HG03066 (cell line): ENCODE measurements at regions not wholly inside any gene's neighbourhood (a gene's known extent, or its start where the extent isn't known, plus 50 kb on each side); places are given as distances from the start of the nearest gene placed in this dataset.

Experiments used
- ATAC-seq: cut with Tn5 transposase; IDR thresholded peaks from one replicate; pipeline ENCODE4 v1.9.1; 2021; ENCODE audit warnings: low read depth; ENCODE audit not compliant: unreplicated experiment

DNA sequence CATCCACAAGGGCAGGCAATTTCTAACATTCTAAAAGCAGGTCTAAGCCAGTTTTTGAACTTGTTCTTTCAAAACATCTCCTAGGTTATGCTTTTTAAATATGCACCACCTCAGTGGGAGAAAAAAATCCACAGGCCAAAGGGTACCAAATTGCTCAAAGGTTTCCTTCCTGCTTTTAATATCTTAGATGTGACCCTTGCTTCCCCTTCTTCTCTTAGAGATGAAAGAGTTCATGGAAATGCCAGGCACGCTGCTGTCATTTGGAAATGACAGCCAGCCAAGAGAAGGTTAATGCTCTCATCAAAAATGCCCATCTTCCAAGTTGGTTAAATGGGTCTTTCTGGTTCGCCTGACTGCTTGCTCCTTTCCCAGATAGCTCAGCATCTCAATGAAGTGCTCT, 497.1 kb downstream of the CD83 start:
- ATAC-seq = no peak

- ATAC-seq = no peak
These were observed 499.1 kb downstream of the CD83 start for GRCh38 chr6:14616656-14617055.

GRCh38 chr6:14618759-14619418, 501.3 kb downstream of the CD83 start:
- no peak for ATAC-seq

- no peak for ATAC-seq
These were observed 501.8 kb downstream of the CD83 start for GRCh38 chr6:14619419-14619781.

GRCh38 chr6:14620522-14620921, 502.9 kb downstream of the CD83 start:
- no peak for ATAC-seq

DNA sequence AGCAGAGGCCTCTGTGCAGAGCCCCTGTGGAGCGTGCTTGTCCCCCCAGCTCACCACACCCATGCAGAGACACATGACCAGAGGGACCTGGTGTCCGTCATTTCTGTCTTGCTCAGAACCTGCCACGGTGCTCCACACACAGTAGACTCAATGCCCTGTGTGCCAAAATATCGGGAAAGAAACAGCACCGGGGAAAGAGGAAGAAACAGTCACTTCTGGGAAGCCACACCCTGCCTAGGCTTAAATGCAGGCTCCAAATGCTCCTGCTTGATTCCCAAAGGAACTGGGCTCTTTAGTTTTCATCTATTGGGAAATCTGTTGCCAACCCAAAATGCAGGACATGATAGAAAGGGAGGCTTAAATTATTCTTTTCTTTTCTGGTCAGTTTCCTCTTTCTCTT, 503.9 kb downstream of the CD83 start:
- ATAC-seq = no peak

DNA sequence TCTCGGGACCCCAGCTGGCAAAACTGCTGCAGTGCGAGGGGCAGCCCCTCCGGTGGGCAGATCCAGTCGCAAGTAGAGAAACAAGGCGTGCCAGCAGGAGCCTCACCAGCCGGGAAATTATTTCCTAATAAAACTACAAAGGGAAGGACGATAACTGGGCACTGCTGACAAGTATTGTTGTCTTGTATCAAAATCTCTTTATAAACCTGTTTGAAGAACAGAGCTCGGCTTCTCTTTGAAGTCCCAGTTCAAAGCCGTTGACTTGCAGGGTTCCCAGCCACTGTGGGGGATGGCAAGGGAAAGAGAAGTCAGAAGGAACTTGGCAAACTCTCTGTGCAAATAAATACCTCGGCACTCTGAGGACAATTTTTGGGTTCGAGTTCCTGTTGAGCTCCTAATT, 504.5 kb downstream of the CD83 start:
- no peak for ATAC-seq

DNA sequence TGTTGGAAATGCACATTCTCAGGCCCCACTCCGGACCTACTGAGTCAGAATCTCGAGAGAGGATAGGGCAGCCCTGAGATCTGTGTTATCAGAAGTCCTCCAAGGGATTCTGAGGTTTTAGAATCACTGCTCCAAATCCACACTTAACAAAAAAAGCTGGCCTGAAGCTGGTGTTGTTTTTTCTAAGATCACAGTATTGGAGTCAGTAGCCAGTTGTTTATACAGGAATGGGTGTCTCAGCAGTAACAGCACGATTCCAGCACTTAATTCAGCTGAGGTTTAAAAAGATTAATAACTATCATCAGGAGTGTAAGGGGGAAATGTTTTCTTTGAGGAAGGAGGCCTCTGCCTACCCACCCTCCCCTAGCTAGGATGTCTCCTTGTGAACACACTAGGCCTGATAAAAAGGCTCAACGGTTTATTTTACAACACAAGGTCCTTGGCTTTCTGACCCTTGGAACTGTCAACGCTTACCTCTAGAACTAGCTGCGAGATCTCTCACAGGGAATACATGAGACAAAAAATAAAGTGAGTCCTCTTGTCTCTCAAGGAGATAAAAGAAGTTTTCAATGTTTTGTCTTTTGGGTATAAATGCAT, 505.4 kb downstream of the CD83 start:
- ATAC-seq = no peak

DNA sequence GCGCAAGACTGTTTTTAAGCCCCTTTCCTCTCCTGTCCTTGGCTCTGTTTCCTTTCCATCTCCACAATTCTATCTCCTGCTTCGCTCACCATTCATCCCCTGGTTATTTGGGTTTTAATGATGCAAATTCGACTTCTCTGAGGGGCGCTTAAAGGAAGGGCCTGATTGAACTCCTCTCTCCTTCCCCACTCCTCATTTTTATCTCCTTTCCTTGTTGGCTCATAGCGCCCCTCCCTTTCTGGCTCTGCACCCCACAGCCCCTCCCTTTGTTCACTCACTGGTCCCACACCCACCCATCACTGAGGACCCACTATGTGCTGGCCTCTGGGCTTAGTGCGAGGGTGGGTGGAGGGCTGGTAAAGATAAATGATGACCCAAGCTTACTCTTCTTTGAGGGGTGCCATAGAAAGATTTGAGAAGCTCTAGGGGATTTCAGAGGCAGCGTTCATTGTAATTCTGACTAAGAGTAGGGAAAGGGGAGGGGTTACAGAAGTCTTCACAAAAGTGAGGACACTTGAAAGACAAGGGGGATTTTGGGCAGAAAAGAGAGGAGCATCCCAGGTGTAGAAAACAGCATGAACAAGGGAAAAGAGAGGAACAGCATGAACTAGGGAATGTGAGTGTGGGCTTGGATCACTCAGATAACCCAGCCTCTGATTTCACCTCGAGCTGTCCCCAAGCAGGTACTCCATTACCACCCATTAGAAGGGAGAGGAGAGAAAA, 507.8 kb downstream of the CD83 start:
- ATAC-seq = no peak

DNA sequence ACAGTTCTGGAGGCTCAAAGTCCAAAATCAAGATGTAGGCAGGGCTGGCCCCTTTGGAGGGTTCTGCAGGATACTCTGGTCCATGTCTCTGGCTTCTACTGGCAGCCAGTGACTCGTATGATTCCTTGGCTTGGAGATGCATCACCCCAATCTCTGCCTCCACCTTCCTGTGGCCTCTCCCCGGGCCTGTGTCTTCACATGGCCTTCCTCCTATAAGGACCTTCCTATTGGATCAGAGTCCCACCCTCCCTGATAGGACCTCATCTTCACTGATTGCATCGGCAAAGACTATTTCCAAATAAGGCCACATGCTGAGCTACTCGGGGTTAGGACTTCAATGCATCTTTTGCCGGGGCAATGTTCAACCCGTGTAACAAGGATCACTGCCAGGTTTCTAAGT, 509.0 kb downstream of the CD83 start:
- no peak for ATAC-seq

- ATAC-seq = no peak
These were observed 512.4 kb downstream of the CD83 start for GRCh38 chr6:14630016-14630415.

- ATAC-seq = no peak
These were observed 515.9 kb downstream of the CD83 start for GRCh38 chr6:14633479-14633878.

GRCh38 chr6:14634072-14634471, 516.5 kb downstream of the CD83 start:
- no peak for ATAC-seq

DNA sequence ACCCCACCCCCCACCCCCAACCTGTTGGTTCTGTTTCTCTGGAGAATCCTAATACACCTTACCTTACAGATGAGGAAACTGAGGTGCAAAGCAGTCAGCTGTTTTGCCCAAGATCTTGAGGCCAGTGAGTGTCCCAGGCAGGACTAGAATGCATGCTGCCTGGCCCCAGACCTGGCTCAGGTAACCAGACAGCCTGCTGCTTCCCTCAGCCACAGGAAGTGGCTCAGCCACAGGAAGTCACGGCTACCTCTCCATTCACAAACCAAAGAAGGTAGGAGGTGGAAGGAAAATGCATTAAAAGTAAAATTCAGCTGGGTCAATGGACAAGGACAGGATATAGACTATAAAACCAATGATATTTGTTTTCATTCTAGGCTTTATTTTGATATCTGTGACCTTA, 517.6 kb downstream of the CD83 start:
- ATAC-seq = no peak

DNA sequence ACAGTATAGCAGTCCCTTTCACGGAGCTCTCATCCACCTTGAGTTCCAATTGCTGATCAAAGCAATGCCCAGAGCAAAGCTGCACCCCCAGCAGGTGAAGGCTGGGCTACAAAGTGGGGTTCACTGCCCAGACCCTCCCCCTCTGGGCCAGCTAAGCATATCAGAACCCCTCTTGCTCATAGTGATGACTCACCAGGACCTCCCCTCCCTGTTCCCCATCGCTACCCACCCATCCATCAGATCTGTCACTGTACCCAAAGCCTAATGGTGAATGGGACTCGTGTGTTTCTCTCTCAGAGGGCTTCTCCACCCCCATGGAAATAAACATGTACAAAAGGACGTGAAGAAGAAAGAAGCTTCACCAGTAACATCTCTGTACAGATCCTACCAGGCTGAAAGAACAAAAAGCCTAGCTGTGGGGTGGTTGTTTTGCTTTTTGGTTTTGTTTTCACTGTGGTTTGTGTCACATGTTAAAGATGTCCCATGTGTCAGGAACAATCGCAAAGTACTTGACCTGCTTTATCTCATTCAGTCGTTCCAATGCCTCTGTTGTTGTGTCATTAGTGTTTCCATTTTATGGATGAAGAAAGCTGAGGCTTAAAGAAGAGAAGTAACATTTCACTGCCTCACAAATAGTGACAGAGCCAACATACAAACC, 518.5 kb downstream of the CD83 start:
- no peak for ATAC-seq

- no peak for ATAC-seq
These were observed 520.9 kb downstream of the CD83 start for GRCh38 chr6:14638435-14638905.

GRCh38 chr6:14638906-14639761, 521.6 kb downstream of the CD83 start:
- peak; percentile 50 for ATAC-seq

DNA sequence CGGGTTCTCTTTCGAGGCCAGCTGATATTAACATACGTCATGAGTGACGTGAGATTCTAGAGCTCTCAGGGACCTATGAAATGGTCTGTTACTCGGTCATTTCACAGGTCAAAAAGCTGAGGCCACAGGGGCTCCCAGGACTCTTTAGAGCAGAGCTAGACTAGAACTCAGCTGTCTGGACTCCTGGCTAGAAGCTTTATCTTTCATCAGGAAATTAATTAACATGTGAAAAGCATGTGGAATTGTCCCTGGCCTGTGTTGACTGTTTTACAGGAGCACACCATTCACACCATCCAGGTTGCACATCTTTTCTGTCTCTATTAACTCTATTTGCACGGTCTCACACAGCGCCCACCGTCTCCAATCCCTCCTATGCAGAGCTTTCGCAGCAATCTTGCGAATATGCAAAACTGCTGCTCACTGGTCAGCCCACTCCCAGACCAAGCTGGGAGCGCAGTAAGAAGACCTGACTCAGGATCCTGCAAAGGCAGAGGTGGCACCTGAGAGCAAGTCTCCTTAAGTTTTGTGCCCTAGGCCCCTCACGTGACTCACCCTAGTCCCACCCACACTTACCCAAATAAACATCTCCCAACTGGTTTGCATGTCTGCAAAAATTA, 522.5 kb downstream of the CD83 start:
- no peak for ATAC-seq

GRCh38 chr6:14640631-14641030, 523.1 kb downstream of the CD83 start:
- no peak for ATAC-seq
